SK-N-SH treated with all-trans-retinoic acid at 6 μM for 48 hours (cell line): ENCODE measurements at regions not wholly inside any gene's neighbourhood (a gene's known extent, or its start where the extent isn't known, plus 50 kb on each side); places are given as distances from the start of the nearest gene placed in this dataset.

Experiments
- ATAC-seq: fragments of 200-7000 bp; cut with Tn5 transposase; 3 replicates; pipeline ENCODE4 v1.9.1; 2020; ENCODE audit warnings: mild to moderate bottlenecking, moderate library complexity
- ARNTL ChIP-seq: fragments of 450-650 bp; formaldehyde crosslinking; IDR thresholded peaks from 2 replicates; pipeline ENCODE4 v1.5.0; 2020; ENCODE audit warnings: low read depth, mild to moderate bottlenecking, moderate library complexity, borderline replicate concordance
- BACH2 ChIP-seq: fragments of 250-450 bp; sonication (Bioruptor Pico); IDR thresholded peaks from 2 replicates; pipeline ENCODE4 v1.9.0; 2021; ENCODE audit warnings: mild to moderate bottlenecking, borderline replicate concordance
- CSDC2 ChIP-seq: fragments of 250-450 bp; sonication (Bioruptor Pico); IDR thresholded peaks from 2 replicates; pipeline ENCODE4 v1.5.0; 2020; ENCODE audit warnings: mild to moderate bottlenecking, moderate library complexity
- ESRRG ChIP-seq: fragments of 250-450 bp; sonication (Bioruptor Pico); IDR thresholded peaks from 2 replicates; pipeline ENCODE4 v1.6.1; 2021; ENCODE audit warnings: mild to moderate bottlenecking
- GLIS3 ChIP-seq: fragments of 250-450 bp; sonication (Bioruptor Pico); IDR thresholded peaks from 2 replicates; pipeline ENCODE4 v1.5.0; 2020; ENCODE audit warnings: mild to moderate bottlenecking, moderate library complexity
- ISL1 ChIP-seq: fragments of 250-450 bp; sonication (Bioruptor Pico); IDR thresholded peaks from 2 replicates; pipeline ENCODE4 v2.1.2; 2022; ENCODE audit warnings: mild to moderate bottlenecking, moderate library complexity
- OSR1 ChIP-seq: fragments of 250-450 bp; sonication (Bioruptor Pico); IDR thresholded peaks from 2 replicates; pipeline ENCODE4 v1.8.0; 2022; ENCODE audit warnings: moderate library complexity, mild to moderate bottlenecking, inconsistent platforms
- PPARA ChIP-seq: fragments of 250-450 bp; sonication (Bioruptor Pico); IDR thresholded peaks from 2 replicates; pipeline ENCODE4 v1.5.0; 2020; ENCODE audit warnings: mild to moderate bottlenecking, borderline replicate concordance
- RARB ChIP-seq: fragments of 250-450 bp; sonication (Bioruptor Pico); IDR thresholded peaks from 2 replicates; pipeline ENCODE4 v1.8.0; 2021; ENCODE audit warnings: mild to moderate bottlenecking, moderate library complexity
- SNAI2 ChIP-seq: fragments of 250-450 bp; sonication (Bioruptor Pico); IDR thresholded peaks from 2 replicates; pipeline ENCODE4 v1.5.0; 2020; ENCODE audit warnings: mild to moderate bottlenecking, moderate library complexity
- TCF4 ChIP-seq: fragments of 250-450 bp; sonication (Bioruptor Pico); IDR thresholded peaks from 2 replicates; pipeline ENCODE4 v1.8.0; 2021; ENCODE audit warnings: mild to moderate bottlenecking, moderate library complexity, borderline replicate concordance
- ZC3H10 ChIP-seq: fragments of 250-450 bp; sonication (Bioruptor Pico); IDR thresholded peaks from 2 replicates; pipeline ENCODE4 v1.5.1; 2021; ENCODE audit warnings: mild to moderate bottlenecking, moderate library complexity
- ZFP3 ChIP-seq: fragments of 250-450 bp; sonication (Bioruptor Pico); IDR thresholded peaks from 2 replicates; pipeline ENCODE4 v1.5.0; 2020; ENCODE audit warnings: mild to moderate bottlenecking, moderate library complexity
- ZFP30 ChIP-seq: fragments of 450-650 bp; formaldehyde crosslinking; IDR thresholded peaks from 2 replicates; pipeline ENCODE4 v1.5.0; 2022; ENCODE audit warnings: mild to moderate bottlenecking, moderate library complexity
- ZNF565 ChIP-seq: fragments of 450-650 bp; formaldehyde crosslinking; conservative IDR thresholded peaks from 2 replicates; pipeline ENCODE4 v1.5.0; 2020; ENCODE audit warnings: low read depth, mild to moderate bottlenecking, moderate library complexity
- ZNF70 ChIP-seq: fragments of 450-650 bp; formaldehyde crosslinking; IDR thresholded peaks from 2 replicates; pipeline ENCODE4 v1.5.0; 2020; ENCODE audit warnings: mild to moderate bottlenecking, moderate library complexity
- ZNF8 ChIP-seq: fragments of 450-650 bp; formaldehyde crosslinking; IDR thresholded peaks from 2 replicates; pipeline ENCODE4 v1.5.0; 2020; ENCODE audit warnings: mild to moderate bottlenecking, moderate library complexity
- TF ChIP-seq, protein P1 (sequence below): fragments of 250-450 bp; sonication (Bioruptor Pico); IDR thresholded peaks from 2 replicates; pipeline ENCODE4 v1.5.0; 2020; ENCODE audit warnings: mild to moderate bottlenecking, moderate library complexity
- TF ChIP-seq, protein P2 (sequence below): fragments of 250-450 bp; sonication (Bioruptor Pico); IDR thresholded peaks from 2 replicates; pipeline ENCODE4 v1.5.1; 2020; ENCODE audit warnings: low read depth, mild to moderate bottlenecking, moderate library complexity
- TF ChIP-seq, protein P3 (sequence below): fragments of 250-450 bp; sonication (Bioruptor Pico); IDR thresholded peaks from 2 replicates; pipeline ENCODE4 v1.5.1; 2021; ENCODE audit warnings: mild to moderate bottlenecking, moderate library complexity

DNA sequence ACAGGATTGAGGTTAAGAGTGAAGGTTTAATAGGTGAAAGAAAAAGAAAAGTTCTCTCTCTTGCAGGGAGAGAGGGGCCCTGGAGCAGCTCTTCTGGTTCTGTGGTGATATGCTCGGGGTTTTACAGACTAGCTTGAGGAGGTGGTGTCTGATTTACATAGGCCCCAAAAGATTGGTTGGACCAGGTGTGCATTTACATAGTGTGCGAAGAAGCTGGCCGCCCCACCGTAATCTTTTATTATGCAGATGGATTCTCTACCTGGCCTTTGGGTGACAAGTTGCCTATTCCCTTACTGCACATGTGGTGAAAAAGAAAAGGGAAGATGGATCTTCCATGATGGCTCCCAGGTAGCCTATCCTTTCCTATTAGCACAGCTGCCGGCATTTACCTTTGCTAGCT, 219.9 kb upstream of the GRIA4 start:
- ATAC-seq: no peak
- TF ChIP-seq ISL1 (CRISPR knock-in tag) (no peak), ZNF8 (CRISPR knock-in tag) (no peak), SNAI2 (CRISPR knock-in tag) (no peak), PPARA (CRISPR knock-in tag) (no peak), OSR1 (CRISPR knock-in tag) (no peak), ZFP30 (no peak), CSDC2 (CRISPR knock-in tag) (no peak), ZNF70 (CRISPR knock-in tag) (no peak), ESRRG (CRISPR knock-in tag) (no peak)
- TF ChIP-seq, protein P1, sequence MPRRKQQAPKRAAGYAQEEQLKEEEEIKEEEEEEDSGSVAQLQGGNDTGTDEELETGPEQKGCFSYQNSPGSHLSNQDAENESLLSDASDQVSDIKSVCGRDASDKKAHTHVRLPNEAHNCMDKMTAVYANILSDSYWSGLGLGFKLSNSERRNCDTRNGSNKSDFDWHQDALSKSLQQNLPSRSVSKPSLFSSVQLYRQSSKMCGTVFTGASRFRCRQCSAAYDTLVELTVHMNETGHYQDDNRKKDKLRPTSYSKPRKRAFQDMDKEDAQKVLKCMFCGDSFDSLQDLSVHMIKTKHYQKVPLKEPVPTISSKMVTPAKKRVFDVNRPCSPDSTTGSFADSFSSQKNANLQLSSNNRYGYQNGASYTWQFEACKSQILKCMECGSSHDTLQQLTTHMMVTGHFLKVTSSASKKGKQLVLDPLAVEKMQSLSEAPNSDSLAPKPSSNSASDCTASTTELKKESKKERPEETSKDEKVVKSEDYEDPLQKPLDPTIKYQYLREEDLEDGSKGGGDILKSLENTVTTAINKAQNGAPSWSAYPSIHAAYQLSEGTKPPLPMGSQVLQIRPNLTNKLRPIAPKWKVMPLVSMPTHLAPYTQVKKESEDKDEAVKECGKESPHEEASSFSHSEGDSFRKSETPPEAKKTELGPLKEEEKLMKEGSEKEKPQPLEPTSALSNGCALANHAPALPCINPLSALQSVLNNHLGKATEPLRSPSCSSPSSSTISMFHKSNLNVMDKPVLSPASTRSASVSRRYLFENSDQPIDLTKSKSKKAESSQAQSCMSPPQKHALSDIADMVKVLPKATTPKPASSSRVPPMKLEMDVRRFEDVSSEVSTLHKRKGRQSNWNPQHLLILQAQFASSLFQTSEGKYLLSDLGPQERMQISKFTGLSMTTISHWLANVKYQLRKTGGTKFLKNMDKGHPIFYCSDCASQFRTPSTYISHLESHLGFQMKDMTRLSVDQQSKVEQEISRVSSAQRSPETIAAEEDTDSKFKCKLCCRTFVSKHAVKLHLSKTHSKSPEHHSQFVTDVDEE (CRISPR knock-in tag): no peak
- TF ChIP-seq, protein P2, sequence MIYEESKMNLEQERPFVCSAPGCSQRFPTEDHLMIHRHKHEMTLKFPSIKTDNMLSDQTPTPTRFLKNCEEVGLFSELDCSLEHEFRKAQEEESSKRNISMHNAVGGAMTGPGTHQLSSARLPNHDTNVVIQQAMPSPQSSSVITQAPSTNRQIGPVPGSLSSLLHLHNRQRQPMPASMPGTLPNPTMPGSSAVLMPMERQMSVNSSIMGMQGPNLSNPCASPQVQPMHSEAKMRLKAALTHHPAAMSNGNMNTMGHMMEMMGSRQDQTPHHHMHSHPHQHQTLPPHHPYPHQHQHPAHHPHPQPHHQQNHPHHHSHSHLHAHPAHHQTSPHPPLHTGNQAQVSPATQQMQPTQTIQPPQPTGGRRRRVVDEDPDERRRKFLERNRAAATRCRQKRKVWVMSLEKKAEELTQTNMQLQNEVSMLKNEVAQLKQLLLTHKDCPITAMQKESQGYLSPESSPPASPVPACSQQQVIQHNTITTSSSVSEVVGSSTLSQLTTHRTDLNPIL (CRISPR knock-in tag): no peak

DNA sequence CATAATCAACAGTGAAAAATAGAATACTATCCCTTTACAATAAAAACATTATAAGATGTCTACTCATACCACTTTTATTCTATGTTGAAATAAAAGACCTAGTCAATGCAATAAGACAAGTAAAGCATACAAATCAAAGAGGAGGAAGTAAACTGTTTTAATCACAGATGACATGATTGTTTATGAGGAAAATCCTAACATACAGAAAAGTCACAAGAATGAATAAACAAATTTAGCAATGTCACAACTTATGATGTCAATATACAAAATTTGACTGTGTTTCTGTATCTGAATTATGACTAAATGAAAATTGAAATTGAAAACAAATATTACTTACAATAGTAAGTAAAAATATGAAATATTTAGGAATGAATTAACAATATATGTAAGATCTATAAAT, 221.9 kb upstream of the GRIA4 start:
- TF ChIP-seq ARNTL (CRISPR knock-in tag) (no peak), ZNF70 (CRISPR knock-in tag) (no peak), CSDC2 (CRISPR knock-in tag) (no peak), TCF4 (CRISPR knock-in tag) (no peak), PPARA (CRISPR knock-in tag) (no peak)
- TF ChIP-seq, all 23 proteins: peak for 0
- no peak for ATAC-seq

DNA sequence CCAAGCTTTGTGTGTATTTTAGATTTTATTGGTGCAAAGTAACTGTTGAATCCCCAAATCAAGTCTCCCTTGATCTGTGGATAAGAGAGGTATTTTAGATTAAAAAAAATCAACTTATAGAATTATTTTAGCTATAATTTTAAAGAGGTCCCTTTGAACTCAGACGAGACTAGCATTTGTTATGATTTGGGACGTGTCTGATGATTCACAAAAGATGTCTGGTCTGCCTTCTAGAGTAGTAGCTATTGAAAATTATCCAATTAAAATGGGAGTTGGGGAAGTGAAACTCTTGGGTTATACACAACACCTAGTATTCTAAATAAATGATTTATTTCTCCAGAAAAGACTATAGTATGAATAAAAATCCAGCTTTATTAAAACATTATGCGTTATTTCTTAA, 227.9 kb upstream of the GRIA4 start:
- no peak for ATAC-seq
- TF ChIP-seq GLIS3 (no peak), ISL1 (CRISPR knock-in tag) (no peak), ZFP3 (CRISPR knock-in tag) (no peak), SNAI2 (CRISPR knock-in tag) (no peak), RARB (CRISPR knock-in tag) (no peak), ZC3H10 (CRISPR knock-in tag) (no peak)

DNA sequence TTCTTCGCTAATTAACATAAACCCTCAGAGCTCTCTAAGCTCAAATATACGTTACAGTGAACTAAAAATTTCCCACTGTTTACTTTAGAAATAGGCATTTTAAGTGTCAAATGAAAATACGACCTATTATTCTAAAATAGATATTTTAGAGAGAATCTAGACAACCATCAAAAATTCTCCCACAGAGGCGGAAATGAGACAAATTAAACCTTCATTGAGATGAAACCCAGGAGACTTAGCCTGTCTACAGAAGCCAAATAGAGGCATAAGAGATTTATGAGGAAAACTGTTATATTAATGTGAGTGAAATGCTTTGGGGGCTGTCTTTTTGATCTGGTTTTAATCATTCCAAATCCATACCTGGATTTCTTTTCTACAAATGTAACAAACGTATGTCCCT, 232.0 kb upstream of the GRIA4 start:
- ATAC-seq: no peak
- no peak for TF ChIP-seq ZNF8 (CRISPR knock-in tag)
- TF ChIP-seq ZC3H10 (CRISPR knock-in tag): no peak

DNA sequence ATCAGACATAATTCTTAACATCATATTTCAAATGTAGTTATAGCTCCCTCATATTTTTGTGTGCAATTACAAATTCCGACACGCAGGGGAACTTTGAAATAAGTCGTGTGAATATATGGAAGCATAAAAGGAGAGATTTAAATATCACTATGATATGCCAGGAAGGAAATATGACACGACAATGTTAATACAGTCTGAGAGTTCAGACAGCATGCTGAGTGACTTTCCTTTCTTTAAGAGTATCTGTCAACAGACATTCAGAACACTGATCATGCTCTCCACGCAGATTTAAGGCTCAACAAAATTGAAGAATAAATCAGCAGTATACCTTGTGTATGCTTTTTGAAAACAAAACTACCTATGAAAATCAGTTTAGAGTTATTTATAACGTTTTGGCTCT, 232.6 kb upstream of the CARD18 start:
- TF ChIP-seq ARNTL (CRISPR knock-in tag): no peak
- no peak for TF ChIP-seq ZC3H10 (CRISPR knock-in tag)
- no peak for TF ChIP-seq OSR1 (CRISPR knock-in tag)
- TF ChIP-seq ZFP3 (CRISPR knock-in tag): no peak
- no peak for TF ChIP-seq SNAI2 (CRISPR knock-in tag)
- no peak for TF ChIP-seq CSDC2 (CRISPR knock-in tag)
- TF ChIP-seq GLIS3: no peak
- no peak for TF ChIP-seq PPARA (CRISPR knock-in tag)
- TF ChIP-seq, protein P3, sequence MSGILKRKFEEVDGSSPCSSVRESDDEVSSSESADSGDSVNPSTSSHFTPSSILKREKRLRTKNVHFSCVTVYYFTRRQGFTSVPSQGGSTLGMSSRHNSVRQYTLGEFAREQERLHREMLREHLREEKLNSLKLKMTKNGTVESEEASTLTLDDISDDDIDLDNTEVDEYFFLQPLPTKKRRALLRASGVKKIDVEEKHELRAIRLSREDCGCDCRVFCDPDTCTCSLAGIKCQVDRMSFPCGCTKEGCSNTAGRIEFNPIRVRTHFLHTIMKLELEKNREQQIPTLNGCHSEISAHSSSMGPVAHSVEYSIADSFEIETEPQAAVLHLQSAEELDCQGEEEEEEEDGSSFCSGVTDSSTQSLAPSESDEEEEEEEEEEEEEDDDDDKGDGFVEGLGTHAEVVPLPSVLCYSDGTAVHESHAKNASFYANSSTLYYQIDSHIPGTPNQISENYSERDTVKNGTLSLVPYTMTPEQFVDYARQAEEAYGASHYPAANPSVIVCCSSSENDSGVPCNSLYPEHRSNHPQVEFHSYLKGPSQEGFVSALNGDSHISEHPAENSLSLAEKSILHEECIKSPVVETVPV (CRISPR knock-in tag): no peak
- no peak for TF ChIP-seq ZNF70 (CRISPR knock-in tag)
- TF ChIP-seq ZFP30: no peak
- no peak for TF ChIP-seq ISL1 (CRISPR knock-in tag)
- no peak for TF ChIP-seq BACH2 (CRISPR knock-in tag)
- no peak for TF ChIP-seq ESRRG (CRISPR knock-in tag)
- TF ChIP-seq, protein P2 (CRISPR knock-in tag): no peak
- no peak for TF ChIP-seq ZNF8 (CRISPR knock-in tag)
- TF ChIP-seq ZNF565 (CRISPR knock-in tag): no peak
- ATAC-seq: no peak
